WI38 (cell line): ENCODE measurements at regions not wholly inside any gene's neighbourhood (a gene's known extent, or its start where the extent isn't known, plus 50 kb on each side); places are given as distances from the start of the nearest gene placed in this dataset.
"Not testable (repeated sequence)": the region's sequence is repeated elsewhere in the genome, so short reads cannot be mapped to it uniquely, and the experiment has no call there.

Experiments
- H3K4me3 ChIP-seq: 2 replicates; pipeline ENCODE4 v1.5.1; 2011; ENCODE audit warnings: low read depth, mild to moderate bottlenecking, control low read depth, low read length
- TF ChIP-seq, protein P1 (sequence below): IDR thresholded peaks from 2 replicates; pipeline ENCODE4 v1.5.1; 2012; ENCODE audit warnings: low read depth, mild to moderate bottlenecking, control low read depth, low read length

DNA sequence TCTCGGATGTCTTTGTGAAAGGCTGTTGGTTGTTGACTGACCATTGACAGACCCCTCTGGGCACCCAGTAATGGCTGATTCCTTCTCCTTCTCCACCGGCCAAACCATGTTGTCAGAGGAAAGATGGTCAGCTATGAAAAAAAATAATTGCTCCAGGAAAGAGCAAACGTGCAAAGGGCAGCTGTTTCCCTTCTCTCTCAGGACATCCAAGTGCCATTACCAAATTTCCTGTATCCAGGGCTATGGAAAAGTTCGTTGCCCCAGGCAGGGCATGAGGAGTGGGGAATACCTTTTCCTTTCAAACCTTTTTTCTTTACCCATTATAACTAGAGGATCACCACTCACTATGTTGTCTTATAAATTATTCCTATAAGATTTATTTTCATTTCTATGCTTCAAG lies 321.5 kb upstream of the HNRNPA3 start:
- TF ChIP-seq, protein P1, sequence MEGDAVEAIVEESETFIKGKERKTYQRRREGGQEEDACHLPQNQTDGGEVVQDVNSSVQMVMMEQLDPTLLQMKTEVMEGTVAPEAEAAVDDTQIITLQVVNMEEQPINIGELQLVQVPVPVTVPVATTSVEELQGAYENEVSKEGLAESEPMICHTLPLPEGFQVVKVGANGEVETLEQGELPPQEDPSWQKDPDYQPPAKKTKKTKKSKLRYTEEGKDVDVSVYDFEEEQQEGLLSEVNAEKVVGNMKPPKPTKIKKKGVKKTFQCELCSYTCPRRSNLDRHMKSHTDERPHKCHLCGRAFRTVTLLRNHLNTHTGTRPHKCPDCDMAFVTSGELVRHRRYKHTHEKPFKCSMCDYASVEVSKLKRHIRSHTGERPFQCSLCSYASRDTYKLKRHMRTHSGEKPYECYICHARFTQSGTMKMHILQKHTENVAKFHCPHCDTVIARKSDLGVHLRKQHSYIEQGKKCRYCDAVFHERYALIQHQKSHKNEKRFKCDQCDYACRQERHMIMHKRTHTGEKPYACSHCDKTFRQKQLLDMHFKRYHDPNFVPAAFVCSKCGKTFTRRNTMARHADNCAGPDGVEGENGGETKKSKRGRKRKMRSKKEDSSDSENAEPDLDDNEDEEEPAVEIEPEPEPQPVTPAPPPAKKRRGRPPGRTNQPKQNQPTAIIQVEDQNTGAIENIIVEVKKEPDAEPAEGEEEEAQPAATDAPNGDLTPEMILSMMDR = no peak
- no peak overlapping the region for H3K4me3 ChIP-seq

DNA sequence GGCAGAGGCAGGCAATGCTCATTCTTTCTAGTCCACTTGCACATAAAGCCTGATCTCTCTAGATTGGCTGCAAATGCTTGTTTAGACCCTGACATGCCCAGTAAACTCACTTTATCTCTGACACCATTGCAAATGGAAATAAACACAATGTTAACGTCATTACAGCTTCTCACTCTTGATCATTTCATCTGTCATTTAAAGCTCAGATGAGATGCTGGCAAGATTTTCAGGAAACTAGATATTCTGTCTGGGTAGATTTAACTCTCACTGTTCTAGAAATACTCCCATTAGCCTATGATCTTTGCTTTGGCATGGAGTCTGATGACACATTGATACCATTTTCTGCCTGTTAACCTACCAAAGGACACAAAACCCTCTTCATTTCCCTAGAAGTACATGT lies 320.7 kb upstream of the HNRNPA3 start:
- TF ChIP-seq, protein P1 = no peak
- no peak overlapping the region for H3K4me3 ChIP-seq

DNA sequence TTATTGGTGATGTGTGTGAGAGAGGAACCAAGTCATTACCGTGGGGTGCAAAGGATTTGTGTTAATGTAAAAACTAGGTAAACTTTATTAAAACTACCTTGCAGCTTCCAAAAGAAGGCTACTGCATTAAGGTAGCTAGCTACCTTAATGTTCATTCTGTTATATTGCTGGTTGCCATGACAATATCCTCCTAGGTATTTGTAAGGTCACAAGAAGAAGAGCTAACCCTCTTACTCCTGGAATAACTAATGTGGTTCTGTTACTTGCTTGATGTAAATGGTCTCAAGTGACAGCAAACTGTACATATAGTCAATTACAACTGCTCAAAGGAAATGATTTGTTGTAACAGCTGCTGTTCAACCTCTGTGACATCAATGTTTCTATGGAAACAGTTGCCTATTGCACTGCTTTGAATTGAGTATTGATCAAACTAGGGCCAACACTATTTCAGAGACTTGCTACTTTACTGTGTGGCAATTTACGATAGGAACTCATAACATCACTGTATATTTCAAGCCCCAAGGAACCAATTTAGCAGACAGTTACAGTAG lies 319.8 kb upstream of the HNRNPA3 start:
- H3K4me3 ChIP-seq = no peak overlapping the region
- TF ChIP-seq, protein P1 = no peak

DNA sequence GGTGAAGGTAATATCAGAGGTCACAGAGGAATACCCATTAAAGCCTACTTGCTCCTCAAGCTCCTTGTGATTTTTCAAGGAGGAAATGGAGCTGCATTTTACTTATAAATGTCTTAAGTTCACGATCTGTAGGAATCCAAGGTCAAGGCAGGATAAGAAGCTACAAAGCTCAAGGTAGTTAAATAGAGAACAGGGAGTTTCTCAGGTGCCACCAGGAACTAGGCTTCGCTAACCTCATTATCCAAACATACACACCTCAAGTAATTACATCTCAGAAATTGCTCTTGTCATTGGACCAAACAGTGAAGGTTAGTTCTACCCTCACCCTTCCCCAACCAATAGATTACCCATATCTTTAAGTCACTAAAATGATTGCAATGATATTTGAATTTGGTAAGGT lies 317.4 kb upstream of the HNRNPA3 start:
- H3K4me3 ChIP-seq = no peak overlapping the region
- TF ChIP-seq, protein P1 = no peak

DNA sequence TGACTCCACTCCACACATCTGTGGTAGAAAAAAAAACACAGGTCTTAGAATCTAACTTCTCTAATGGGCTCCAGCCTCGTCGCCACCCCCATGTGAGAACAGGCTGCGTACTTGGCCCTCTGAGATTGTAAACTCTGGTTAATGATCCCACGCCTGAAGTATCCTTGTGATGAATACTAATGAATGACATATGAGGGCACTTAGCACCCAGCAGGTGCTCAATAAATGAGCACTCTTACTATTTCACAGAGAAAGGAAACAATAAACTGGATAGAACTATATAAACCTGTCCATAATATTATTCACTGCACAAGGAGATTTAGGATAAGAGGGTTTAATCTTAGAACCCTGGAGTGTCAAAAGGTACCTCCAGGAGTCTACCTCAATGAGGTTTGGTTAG lies 310.1 kb upstream of the HNRNPA3 start:
- no peak overlapping the region for H3K4me3 ChIP-seq
- TF ChIP-seq, protein P1 = no peak

DNA sequence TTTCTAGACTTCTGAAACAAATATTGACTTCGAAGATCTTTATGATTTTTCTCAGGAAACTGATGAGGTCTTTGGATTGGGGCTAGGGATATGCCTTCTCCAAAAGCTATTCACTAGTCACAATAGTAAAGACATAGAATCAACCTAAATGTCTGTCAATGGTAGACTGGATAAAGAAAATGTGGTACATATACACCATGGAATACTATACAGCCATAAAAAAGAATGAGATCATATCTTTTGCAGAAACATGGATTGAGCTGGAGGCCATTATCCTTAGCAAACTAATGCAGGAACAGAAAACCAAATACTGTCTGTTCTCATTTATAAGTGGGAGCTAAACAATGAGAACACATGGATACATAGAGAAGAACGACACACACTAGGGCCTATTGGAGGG lies 308.5 kb upstream of the HNRNPA3 start:
- not testable (repeated sequence) for H3K4me3 ChIP-seq

DNA sequence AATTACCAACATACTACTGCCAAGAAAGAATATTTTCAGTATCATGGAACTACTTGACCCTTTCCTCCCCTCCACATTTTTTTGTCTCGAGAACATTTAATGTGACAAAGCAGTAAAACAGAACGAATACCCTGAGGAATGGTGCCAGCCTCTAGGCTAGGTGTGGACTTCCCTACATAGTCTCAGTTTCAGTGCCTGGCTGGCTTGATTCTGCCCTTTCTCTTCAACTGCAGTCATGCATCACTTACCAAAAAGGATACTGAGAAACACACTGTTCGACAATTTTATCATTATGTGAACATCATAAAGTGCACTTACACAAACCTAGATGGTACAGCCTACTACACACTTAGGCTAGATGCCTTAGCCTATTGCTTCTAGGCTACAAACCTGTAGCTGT lies 305.3 kb upstream of the HNRNPA3 start:
- H3K4me3 ChIP-seq = no peak overlapping the region
- TF ChIP-seq, protein P1 = no peak

DNA sequence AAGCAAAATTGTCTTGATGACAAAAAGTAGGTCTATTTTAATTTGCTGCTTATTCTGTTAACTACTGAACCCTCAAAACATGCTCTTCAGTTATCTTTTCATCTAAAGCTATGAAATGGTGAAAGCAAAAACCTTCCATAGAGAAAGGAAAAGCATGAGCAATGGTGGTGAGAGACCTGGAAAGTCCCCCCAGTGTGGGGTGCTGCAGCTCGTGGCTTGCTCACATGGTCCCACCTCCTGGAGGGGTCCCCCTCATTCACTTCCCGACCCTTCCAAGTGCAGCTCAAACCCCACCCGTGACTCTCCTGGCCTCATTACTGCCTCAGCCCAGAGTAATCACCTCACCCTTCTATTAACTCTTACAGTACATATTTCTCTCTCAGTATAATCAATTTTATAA lies 301.8 kb upstream of the HNRNPA3 start:
- H3K4me3 ChIP-seq = no peak overlapping the region
- TF ChIP-seq, protein P1 = no peak
